ENCODE measurements at regions not wholly inside any gene's neighbourhood (a gene's known extent, or its start where the extent isn't known, plus 50 kb on each side); places are given as distances from the start of the nearest gene placed in this dataset. TPM values are rescaled to one million over a fixed set of nuclear protein-coding genes. Genes with fewer than 3 reads are reported as not detected.

DNA sequence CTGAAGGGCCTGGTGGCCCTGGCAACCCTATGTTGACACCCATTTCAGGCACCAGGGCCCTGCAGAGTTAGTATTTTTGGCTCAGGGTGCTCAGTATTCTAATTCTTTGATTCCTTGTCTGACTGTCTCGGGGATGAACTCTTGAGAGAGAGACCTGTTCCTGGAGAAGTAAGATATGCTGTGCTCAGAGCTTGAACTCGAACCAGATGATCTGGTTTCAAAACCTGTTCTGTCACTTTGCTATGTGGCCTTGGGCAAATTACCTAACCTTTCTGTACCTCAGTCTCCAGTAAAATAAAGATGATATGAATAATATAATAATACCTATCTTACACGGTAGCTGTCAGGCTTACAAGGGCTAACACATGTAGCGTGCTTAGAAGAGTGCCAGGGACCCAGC is 294.2 kb downstream of the DYSF start:
- no peaks in the 10 kb centered on the region for H3K27me3 ChIP-seq (ENCODE audit: control insufficient read depth, insufficient read depth, low read length)
- H3K9me3 ChIP-seq (ENCODE audit: control insufficient read depth, insufficient read depth, low read length): no peaks in the 10 kb centered on the region
- DNase-seq (ENCODE audit: low read depth in 4 of 6, low spot score in 6 of 6): no peak
- H3K4me3 ChIP-seq (ENCODE audit: low read depth, low read length): no peak overlapping the region
- 83% methylated on average over 1 of the region's 4 CpGs for WGBS (ENCODE audit: insufficient coverage)
- H3K27ac ChIP-seq (ENCODE audit: low read depth, low read length): no peak overlapping the region
- H3K36me3 ChIP-seq (ENCODE audit: control insufficient read depth, insufficient read depth, low read length): no peaks in the 10 kb centered on the region
- H3K4me1 ChIP-seq (ENCODE audit: control insufficient read depth, insufficient read depth, low read length): peaks cover 34% of the 10 kb centered on the region

DNA sequence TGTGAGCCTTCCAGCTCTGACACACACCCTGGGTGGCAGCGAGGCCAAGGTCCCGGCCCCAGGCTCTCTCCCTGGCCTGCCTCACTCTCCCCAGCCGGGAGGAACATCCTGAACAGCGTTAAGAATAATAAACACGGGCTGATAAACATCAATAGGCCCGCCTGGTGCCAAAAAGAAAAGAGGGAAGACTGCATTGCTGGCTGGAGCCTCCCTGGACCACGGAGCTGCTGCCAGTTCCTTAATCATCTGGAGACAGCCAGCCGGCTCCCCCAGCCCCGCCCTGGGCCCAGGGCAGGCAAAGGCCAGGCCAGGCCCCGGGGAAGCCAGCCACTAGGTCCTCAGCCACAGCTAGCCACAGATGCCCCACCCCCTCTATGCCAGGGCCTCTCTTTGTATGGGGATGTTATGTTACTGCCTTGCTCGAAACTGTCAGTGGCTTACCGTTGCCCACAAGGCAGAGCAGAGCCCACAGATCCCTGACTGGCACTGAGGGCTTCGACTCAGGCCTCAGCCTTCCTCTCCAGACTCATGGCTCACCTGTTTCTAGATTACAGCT is 293.7 kb downstream of the DYSF start:
- H3K4me3 ChIP-seq (ENCODE audit: low read depth, low read length): no peak overlapping the region
- DNase-seq (ENCODE audit: low read depth in 4 of 6, low spot score in 6 of 6): peak in 2 of 6 donors; percentile 12 to 65
- 24% methylated on average over 13 of the region's 13 CpGs for WGBS (ENCODE audit: insufficient coverage)
- H3K4me1 ChIP-seq (ENCODE audit: control insufficient read depth, insufficient read depth, low read length): peaks cover 34% of the 10 kb centered on the region
- H3K36me3 ChIP-seq (ENCODE audit: control insufficient read depth, insufficient read depth, low read length): no peaks in the 10 kb centered on the region
- no peak overlapping the region for H3K27ac ChIP-seq (ENCODE audit: low read depth, low read length)
- H3K9me3 ChIP-seq (ENCODE audit: control insufficient read depth, insufficient read depth, low read length): no peaks in the 10 kb centered on the region
- H3K27me3 ChIP-seq (ENCODE audit: control insufficient read depth, insufficient read depth, low read length): no peaks in the 10 kb centered on the region

DNA sequence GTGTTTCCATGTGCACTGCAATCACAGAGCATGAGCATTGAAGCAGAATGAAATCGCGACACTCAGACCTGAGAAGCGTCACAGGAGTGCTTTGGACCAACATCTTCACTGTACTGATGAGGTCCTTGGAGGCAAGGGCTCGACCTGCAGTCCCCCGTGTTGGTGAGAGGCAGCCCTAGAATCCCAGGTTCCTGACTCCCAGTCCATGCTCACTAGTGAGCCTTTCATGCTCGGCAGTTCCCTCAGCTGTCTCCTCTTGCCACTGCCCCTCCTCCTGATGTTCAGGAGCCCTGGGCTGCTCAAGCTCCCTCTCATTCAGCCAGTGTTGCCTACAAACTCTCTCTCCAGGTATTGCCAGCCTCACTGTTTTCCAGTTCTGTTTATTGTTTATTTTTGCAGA is 291.4 kb downstream of the DYSF start:
- no peaks in the 10 kb centered on the region for H3K27me3 ChIP-seq (ENCODE audit: control insufficient read depth, insufficient read depth, low read length)
- no peak overlapping the region for H3K27ac ChIP-seq (ENCODE audit: low read depth, low read length)
- WGBS (ENCODE audit: insufficient coverage): 62% methylated on average over 6 of the region's 6 CpGs
- no peaks in the 10 kb centered on the region for H3K36me3 ChIP-seq (ENCODE audit: control insufficient read depth, insufficient read depth, low read length)
- peaks cover 33% of the 10 kb centered on the region for H3K4me1 ChIP-seq (ENCODE audit: control insufficient read depth, insufficient read depth, low read length)
- no peak overlapping the region for H3K4me3 ChIP-seq (ENCODE audit: low read depth, low read length)
- H3K9me3 ChIP-seq (ENCODE audit: control insufficient read depth, insufficient read depth, low read length): peaks cover 5% of the 10 kb centered on the region
- no peak for DNase-seq (ENCODE audit: low read depth in 4 of 6, low spot score in 6 of 6)

DNA sequence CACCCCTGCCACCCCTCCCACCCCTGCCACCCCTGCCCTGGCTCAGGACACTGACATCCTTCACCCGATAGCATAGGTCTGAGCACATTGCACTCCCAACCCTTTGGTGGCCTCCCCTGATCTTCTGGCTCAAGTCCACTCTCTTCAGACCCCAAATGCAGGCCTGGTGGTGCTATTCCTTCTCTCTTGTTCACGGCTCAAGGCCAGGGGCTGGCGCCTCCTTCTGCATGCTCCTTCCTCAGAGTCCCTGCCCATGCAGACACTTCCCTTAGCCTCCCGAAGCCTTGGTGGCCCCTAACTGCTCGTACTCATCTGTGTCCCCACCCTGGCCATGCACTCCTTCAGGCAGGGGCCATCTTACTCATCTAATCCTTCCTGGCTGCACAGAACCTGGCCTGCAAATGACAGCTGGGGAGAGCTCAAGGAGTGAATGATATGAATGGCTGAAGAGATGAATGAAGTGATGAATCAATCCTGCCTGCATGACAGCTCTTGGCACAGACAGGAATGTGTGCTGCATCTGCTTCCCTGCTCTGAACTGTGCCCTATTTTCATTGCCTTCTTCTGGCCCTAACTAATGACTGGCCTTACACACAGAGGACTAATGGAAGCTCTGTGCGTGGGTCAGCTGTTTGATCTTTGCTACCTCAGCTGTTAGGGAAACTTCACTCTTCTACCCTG is 290.8 kb downstream of the DYSF start:
- H3K27ac ChIP-seq (ENCODE audit: low read depth, low read length): no peak overlapping the region
- no peak overlapping the region for H3K4me3 ChIP-seq (ENCODE audit: low read depth, low read length)
- no peaks in the 10 kb centered on the region for H3K27me3 ChIP-seq (ENCODE audit: control insufficient read depth, insufficient read depth, low read length)
- H3K4me1 ChIP-seq (ENCODE audit: control insufficient read depth, insufficient read depth, low read length): peaks cover 26% of the 10 kb centered on the region
- 93% methylated on average over 5 of the region's 6 CpGs for WGBS (ENCODE audit: insufficient coverage)
- peaks cover 5% of the 10 kb centered on the region for H3K9me3 ChIP-seq (ENCODE audit: control insufficient read depth, insufficient read depth, low read length)
- H3K36me3 ChIP-seq (ENCODE audit: control insufficient read depth, insufficient read depth, low read length): no peaks in the 10 kb centered on the region
- DNase-seq (ENCODE audit: low read depth in 4 of 6, low spot score in 6 of 6): peak in 2 of 6 donors; percentile 13 to 21

DNA sequence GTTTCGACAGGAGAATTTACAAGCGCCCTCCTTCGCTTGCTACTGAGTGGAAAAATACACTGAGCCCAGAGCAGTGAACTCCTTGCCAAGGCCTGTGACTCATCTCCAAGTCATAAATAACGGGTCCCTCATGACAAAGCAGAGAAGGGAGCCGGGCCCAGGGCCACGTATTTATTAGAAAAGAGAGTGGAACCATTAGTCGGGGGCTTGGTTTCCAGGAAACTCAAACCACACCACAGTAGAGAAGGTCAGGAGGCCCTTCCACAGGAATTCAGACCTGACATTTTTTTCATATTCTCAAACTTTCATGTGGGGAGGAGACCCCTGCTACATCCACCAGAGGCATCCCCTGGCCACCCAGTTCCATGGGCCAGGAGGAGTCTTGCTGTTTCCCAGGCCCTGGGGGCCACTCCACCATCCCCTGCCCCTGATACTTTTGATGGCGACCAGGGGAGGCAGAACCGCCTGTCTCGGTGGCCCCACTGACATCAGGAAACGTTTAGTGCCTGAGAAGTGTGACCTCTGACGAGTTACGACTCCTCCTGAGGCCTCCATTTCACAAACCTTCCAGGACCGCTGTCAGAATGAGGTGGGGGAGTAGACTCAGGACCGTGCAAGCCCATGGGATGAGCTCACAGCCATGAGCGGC is 289.7 kb downstream of the DYSF start:
- Histone ChIP-seq H3K9me3 (ENCODE audit: control insufficient read depth, insufficient read depth, low read length) (peaks cover 5% of the 10 kb centered on the region), H3K4me1 (ENCODE audit: control insufficient read depth, insufficient read depth, low read length) (peaks cover 24% of the 10 kb centered on the region), H3K4me3 (ENCODE audit: low read depth, low read length) (no peak overlapping the region), H3K36me3 (ENCODE audit: control insufficient read depth, insufficient read depth, low read length) (no peaks in the 10 kb centered on the region), H3K27me3 (ENCODE audit: control insufficient read depth, insufficient read depth, low read length) (no peaks in the 10 kb centered on the region), H3K27ac (ENCODE audit: low read depth, low read length) (no peak overlapping the region)
- 72% methylated on average over 13 of the region's 16 CpGs for WGBS (ENCODE audit: insufficient coverage)
- peak in 2 of 6 donors; percentile 34 to 59 for DNase-seq (ENCODE audit: low read depth in 4 of 6, low spot score in 6 of 6)

DNA sequence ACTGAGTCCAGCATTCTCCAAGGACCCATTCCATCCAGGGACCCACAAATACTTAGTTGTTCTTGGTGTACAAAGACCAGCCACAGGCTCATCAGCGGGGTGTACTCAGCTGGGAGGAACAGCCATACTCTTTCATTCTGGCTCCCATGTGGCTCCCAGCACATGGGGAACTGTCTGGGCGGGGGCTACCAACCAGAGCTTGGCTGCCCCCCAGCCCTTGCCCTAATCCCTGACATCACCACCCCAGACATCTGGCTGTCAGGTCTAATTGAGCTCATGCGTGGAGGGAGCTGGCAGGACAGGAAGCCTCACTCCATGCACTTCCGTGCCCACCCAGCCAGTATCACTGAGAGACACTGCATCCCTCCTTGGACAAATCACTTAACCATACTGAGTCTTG is 283.6 kb downstream of the DYSF start:
- WGBS (ENCODE audit: insufficient coverage): 79% methylated on average over 4 of the region's 4 CpGs
- Histone ChIP-seq H3K9me3 (ENCODE audit: control insufficient read depth, insufficient read depth, low read length) (peaks cover 5% of the 10 kb centered on the region), H3K4me3 (ENCODE audit: low read depth, low read length) (no peak overlapping the region)

DNA sequence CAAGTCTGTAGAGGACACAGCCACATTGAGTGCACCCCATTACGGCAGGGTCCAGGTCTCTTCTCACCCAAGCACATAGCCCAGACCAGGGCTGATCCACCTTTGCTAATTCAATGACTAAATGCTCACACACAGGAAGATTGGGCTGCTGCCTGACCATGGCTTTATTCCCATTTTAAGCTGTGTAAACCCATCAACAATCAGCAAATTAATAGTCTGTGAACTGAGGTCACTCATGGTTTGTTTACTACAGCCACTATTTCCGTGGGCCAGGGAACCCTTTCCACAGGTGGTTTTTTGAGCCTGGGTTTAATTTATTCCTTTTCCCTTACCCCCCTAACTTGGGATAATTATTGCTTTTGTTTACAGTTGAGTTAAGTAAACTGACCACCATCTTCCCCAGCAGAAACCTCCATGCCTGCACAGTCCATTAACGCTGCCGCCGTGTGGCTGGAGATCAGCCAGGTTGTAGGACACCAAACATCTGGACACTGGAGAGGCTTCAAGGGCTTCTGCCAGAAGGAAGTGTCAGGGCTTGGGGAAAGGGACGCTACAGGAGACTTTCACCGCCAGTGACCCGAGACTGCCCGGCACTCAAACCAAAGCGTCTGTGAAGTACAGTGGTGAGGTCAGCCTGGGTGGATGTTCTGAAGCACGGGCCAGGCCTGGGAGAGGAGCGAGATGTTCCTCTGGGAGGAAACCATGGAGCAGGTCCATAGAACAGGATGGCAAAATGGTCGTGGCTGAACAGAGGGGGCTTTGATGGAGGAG is 282.9 kb downstream of the DYSF start:
- 84% methylated on average over 12 of the region's 13 CpGs for WGBS (ENCODE audit: insufficient coverage)
- H3K27ac ChIP-seq (ENCODE audit: low read depth, low read length): no peak overlapping the region

More for the DNA sequence above, 283.6 kb downstream of the DYSF start:
- no peak overlapping the region for H3K27ac ChIP-seq (ENCODE audit: low read depth, low read length)
- H3K36me3 ChIP-seq (ENCODE audit: control insufficient read depth, insufficient read depth, low read length): no peaks in the 10 kb centered on the region
- no peak for DNase-seq (ENCODE audit: low read depth in 4 of 6, low spot score in 6 of 6)
- no peaks in the 10 kb centered on the region for H3K4me1 ChIP-seq (ENCODE audit: control insufficient read depth, insufficient read depth, low read length)
- H3K27me3 ChIP-seq (ENCODE audit: control insufficient read depth, insufficient read depth, low read length): no peaks in the 10 kb centered on the region

More for the DNA sequence above, 282.9 kb downstream of the DYSF start:
- no peaks in the 10 kb centered on the region for H3K36me3 ChIP-seq (ENCODE audit: control insufficient read depth, insufficient read depth, low read length)
- no peaks in the 10 kb centered on the region for H3K4me1 ChIP-seq (ENCODE audit: control insufficient read depth, insufficient read depth, low read length)
- H3K9me3 ChIP-seq (ENCODE audit: control insufficient read depth, insufficient read depth, low read length): peaks cover 3% of the 10 kb centered on the region
- H3K27me3 ChIP-seq (ENCODE audit: control insufficient read depth, insufficient read depth, low read length): no peaks in the 10 kb centered on the region
- H3K4me3 ChIP-seq (ENCODE audit: low read depth, low read length): no peak overlapping the region
- no peak for DNase-seq (ENCODE audit: low read depth in 4 of 6, low spot score in 6 of 6)

Small RNAs in the stretch of these regions (small RNA-seq; reads per million reads assigned to genes)
- not detected for gene RPS20P10 (ENCODE audit: low replicate concordance)
